A673 (cell line): ENCODE measurements at regions not wholly inside any gene's neighbourhood (a gene's known extent, or its start where the extent isn't known, plus 50 kb on each side); places are given as distances from the start of the nearest gene placed in this dataset.

Experiments used
- BruUV-seq: library from RNA; stranded (reverse); fragments of 400-500 nt; replicated peaks from 2 replicates; lab custom pipeline; 2021; lab: Mats Ljungman, UMichigan
- CTCF ChIA-PET: fragments of 300-600 bp; sonication (Branson Sonifier 250); formaldehyde crosslinking; loops from one replicate; lab custom pipeline; 2022; ENCODE audit warnings: antibody characterized with exemption; lab: Charles Lee
- POLR2A ChIA-PET: fragments of 300-600 bp; sonication (Branson Sonifier 250); formaldehyde crosslinking; loops from one replicate; lab custom pipeline; 2022; ENCODE audit warnings: antibody characterized with exemption; ENCODE audit not compliant: low non-redundant PET; lab: Charles Lee
- DNase-seq: peaks from one replicate; pipeline ENCODE4 v3.0.0-alpha.2; 2015; ENCODE audit warnings: low spot score
- H3K27ac ChIP-seq: fragments of 200-600 bp; sonication (generic); 2 replicates; pipeline ENCODE4 v1.5.1; 2016; ENCODE audit warnings: mixed run types, low read depth, mild to moderate bottlenecking, mixed read lengths, antibody characterized with exemption, low read length; ENCODE audit not compliant: poor library complexity, severe bottlenecking
- H3K27me3 ChIP-seq: fragments of 200-600 bp; sonication (generic); replicated peaks from 2 replicates; pipeline ENCODE4 v1.6.1; 2017; ENCODE audit warnings: mixed run types, low read depth, mild to moderate bottlenecking, mixed read lengths, antibody characterized with exemption, low read length; ENCODE audit not compliant: insufficient read depth, poor library complexity
- H3K36me3 ChIP-seq: fragments of 200-600 bp; sonication (generic); 2 replicates; pipeline ENCODE4 v1.6.1; 2016; ENCODE audit warnings: mixed run types, mild to moderate bottlenecking, mixed read lengths, antibody characterized with exemption, low read length; ENCODE audit not compliant: insufficient read depth, poor library complexity, severe bottlenecking
- H3K4me1 ChIP-seq: fragments of 200-600 bp; sonication (generic); 2 replicates; pipeline ENCODE4 v1.6.1; 2017; ENCODE audit warnings: mixed run types, mild to moderate bottlenecking, mixed read lengths, antibody characterized with exemption, low read length; ENCODE audit not compliant: insufficient read depth, poor library complexity, severe bottlenecking
- H3K4me3 ChIP-seq: fragments of 200-600 bp; sonication (generic); 2 replicates; pipeline ENCODE4 v1.5.1; 2016; ENCODE audit warnings: low read depth, mixed run types, mild to moderate bottlenecking, mixed read lengths, low read length; ENCODE audit not compliant: poor library complexity, severe bottlenecking
- H3K9me3 ChIP-seq: fragments of 200-600 bp; sonication (generic); 2 replicates; pipeline ENCODE4 v1.6.1; 2016; ENCODE audit warnings: mixed run types, low read depth, mild to moderate bottlenecking, mixed read lengths, antibody characterized with exemption, low read length; ENCODE audit not compliant: poor library complexity, severe bottlenecking
- EZH2 ChIP-seq: fragments of 200-600 bp; sonication (generic); IDR thresholded peaks from 2 replicates; pipeline ENCODE4 v1.6.1; 2017; ENCODE audit warnings: borderline replicate concordance, low read depth, mild to moderate bottlenecking, mixed read lengths, antibody characterized with exemption, low read length; ENCODE audit not compliant: poor library complexity, severe bottlenecking
- intact Hi-C: fragments of 100-400 bp; cut with micrococcal nuclease; formaldehyde crosslinking; loops from one replicate; pipeline ENCODE4 v1.10.0; 2022; ENCODE audit not compliant: unreplicated experiment
- TF ChIP-seq, protein P1 (sequence below): fragments of 300-800, 200-600 bp; sonication (generic); conservative IDR thresholded peaks from 2 replicates; pipeline ENCODE4 v1.5.1; 2017; ENCODE audit warnings: low read depth, mild to moderate bottlenecking, antibody characterized with exemption, low read length, moderate library complexity, mixed read lengths

DNA sequence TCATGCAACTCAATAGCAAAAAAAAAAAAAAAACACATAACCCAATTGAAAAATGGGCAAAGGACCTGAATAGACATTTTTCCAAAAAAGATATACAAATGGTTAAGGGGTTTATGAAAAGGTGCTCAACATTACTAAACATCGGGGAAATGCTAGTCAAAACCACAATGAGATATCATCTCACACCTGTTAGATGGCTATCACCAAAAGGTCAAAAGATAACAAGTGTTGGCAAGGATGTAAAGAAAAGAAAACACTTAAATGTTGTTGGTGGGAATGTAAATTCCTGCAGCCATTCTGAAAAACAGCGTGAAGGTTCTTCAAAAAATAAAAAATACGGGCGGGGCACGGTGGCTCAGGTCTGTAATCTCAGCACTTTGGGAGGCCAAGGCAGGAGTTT is 112.4 kb upstream of the CAB39 start:
- intact Hi-C loops = no loop called here
- TF ChIP-seq, protein P1, sequence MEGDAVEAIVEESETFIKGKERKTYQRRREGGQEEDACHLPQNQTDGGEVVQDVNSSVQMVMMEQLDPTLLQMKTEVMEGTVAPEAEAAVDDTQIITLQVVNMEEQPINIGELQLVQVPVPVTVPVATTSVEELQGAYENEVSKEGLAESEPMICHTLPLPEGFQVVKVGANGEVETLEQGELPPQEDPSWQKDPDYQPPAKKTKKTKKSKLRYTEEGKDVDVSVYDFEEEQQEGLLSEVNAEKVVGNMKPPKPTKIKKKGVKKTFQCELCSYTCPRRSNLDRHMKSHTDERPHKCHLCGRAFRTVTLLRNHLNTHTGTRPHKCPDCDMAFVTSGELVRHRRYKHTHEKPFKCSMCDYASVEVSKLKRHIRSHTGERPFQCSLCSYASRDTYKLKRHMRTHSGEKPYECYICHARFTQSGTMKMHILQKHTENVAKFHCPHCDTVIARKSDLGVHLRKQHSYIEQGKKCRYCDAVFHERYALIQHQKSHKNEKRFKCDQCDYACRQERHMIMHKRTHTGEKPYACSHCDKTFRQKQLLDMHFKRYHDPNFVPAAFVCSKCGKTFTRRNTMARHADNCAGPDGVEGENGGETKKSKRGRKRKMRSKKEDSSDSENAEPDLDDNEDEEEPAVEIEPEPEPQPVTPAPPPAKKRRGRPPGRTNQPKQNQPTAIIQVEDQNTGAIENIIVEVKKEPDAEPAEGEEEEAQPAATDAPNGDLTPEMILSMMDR = no peak
- TF ChIP-seq EZH2 = no peak
- Histone ChIP-seq H3K4me3 (no peak overlapping the region), H3K36me3 (no peaks in the 10 kb centered on the region), H3K4me1 (no peaks in the 10 kb centered on the region), H3K27me3 (no peaks in the 10 kb centered on the region), H3K9me3 (no peaks in the 10 kb centered on the region), H3K27ac (no peak overlapping the region)
- CTCF ChIA-PET = no interaction called here
- no TSS peak for BruUV-seq
- POLR2A ChIA-PET = no interaction called here
- no peak for DNase-seq

GRCh38 chr2:230600881-230601280 is 111.8 kb upstream of the CAB39 start:
- Histone ChIP-seq H3K36me3 (no peaks in the 10 kb centered on the region), H3K27me3 (no peaks in the 10 kb centered on the region), H3K27ac (no peak overlapping the region), H3K4me3 (no peak overlapping the region), H3K9me3 (no peaks in the 10 kb centered on the region), H3K4me1 (no peaks in the 10 kb centered on the region)
- BruUV-seq = no TSS peak
- no peak for DNase-seq
- intact Hi-C loops = no loop called here
- POLR2A ChIA-PET = no interaction called here
- CTCF ChIA-PET = no interaction called here
- no peak for TF ChIP-seq EZH2
- TF ChIP-seq, protein P1 = no peak

DNA sequence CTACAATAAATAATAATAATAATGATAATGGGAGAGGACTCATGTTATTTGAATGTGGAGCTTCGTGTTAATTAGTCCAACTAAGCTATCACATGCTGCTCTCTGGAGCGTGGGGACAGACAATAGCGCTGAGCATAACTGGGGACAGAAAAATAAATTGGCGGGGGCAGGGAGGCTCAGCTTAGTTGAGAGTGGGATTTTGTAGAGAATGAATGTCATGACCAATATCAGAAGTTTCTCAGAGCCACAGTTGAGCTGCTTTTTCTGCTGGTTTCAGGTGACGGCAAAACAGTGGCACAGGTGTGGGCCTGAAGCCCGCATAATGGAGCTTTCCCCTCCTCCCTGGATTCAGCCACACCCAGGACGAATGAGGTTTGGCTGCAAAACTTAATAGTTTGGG is 111.1 kb upstream of the CAB39 start:
- BruUV-seq = no TSS peak
- intact Hi-C loops = no loop called here
- Histone ChIP-seq H3K27ac (no peak overlapping the region), H3K27me3 (no peaks in the 10 kb centered on the region), H3K36me3 (no peaks in the 10 kb centered on the region), H3K4me3 (no peak overlapping the region), H3K4me1 (no peaks in the 10 kb centered on the region), H3K9me3 (no peaks in the 10 kb centered on the region)
- CTCF ChIA-PET = no interaction called here
- DNase-seq = no peak
- TF ChIP-seq, protein P1 = no peak
- no peak for TF ChIP-seq EZH2
- POLR2A ChIA-PET = no interaction called here
